SJCRH30 (cell line): ENCODE measurements at regions not wholly inside any gene's neighbourhood (a gene's known extent, or its start where the extent isn't known, plus 50 kb on each side); places are given as distances from the start of the nearest gene placed in this dataset.
"Not testable (repeated sequence)": the region's sequence is repeated elsewhere in the genome, so short reads cannot be mapped to it uniquely, and the experiment has no call there.

ENCODE experiments used
- DNase-seq, 2 experiments: peaks; one replicate each; pipeline ENCODE4 v3.0.0-alpha.2; 2015 to 2020
- H3K27ac ChIP-seq: fragments of 250-450 bp; sonication (Bioruptor Pico); 2 replicates; pipeline ENCODE4 v1.5.1; 2020; ENCODE audit warnings: mild to moderate bottlenecking, moderate library complexity
- H3K27me3 ChIP-seq: fragments of 250-450 bp; sonication (Bioruptor Pico); 2 replicates; pipeline ENCODE4 v1.5.1; 2020; ENCODE audit warnings: mild to moderate bottlenecking, moderate library complexity
- H3K36me3 ChIP-seq: fragments of 250-450 bp; sonication (Bioruptor Pico); 2 replicates; pipeline ENCODE4 v1.5.1; 2020; ENCODE audit warnings: mild to moderate bottlenecking, moderate library complexity
- H3K4me1 ChIP-seq: fragments of 250-450 bp; sonication (Bioruptor Pico); 2 replicates; pipeline ENCODE4 v1.5.1; 2020; ENCODE audit warnings: mild to moderate bottlenecking, moderate library complexity
- H3K4me3 ChIP-seq: fragments of 250-450 bp; sonication (Bioruptor Pico); 2 replicates; pipeline ENCODE4 v1.5.1; 2020; ENCODE audit warnings: mild to moderate bottlenecking, moderate library complexity
- H3K9me3 ChIP-seq: fragments of 250-450 bp; sonication (Bioruptor Pico); replicated peaks from 2 replicates; pipeline ENCODE4 v1.5.1; 2020; ENCODE audit warnings: mild to moderate bottlenecking, moderate library complexity

DNA sequence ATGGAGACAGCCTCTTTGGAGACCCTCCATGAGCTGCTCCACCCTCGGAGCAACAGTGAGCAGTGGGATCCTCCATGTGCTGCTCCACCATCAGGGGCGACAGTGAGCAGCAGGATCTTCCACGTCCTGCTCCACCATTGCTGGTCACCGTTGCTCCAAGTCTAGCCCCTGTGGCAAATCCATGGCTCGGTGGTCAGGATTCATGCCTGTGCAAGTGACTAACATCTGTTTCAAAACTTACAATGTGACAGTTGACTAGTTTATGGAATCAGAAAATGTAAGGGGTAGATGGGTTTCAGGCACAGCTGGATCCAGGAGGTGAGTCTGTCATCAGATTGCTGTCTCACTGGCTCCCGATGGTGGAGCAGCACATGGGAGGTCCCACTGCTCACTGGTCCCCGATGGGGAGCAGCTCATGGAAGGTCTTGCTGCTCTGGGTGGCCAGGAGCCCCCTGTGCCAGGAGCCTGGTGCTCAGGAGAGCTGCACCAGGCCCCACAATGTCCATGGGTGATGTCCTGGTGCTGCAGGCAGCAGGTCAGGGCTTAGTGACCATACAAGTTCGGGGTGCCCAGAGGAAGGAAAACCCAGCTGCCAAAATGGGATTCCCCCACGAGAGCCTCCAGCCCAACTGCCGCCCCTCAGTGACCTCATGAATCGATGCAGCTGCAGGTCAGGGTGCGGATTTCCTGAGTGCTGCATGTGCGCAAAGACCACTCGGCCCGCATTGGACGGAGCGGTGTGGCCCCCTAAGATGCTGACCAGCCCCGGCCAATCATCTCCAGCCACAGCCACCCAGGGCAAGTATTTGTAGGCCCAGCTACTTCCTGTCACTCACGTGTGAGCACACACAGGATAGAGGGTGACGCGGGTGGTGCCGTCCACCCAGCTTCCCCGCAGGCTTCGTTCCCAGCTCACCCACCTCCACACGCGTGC is 116.5 kb upstream of the OTOS start:
- no peak overlapping the region for H3K27ac ChIP-seq
- DNase-seq: no peak
- H3K4me1 ChIP-seq: peaks cover 5% of the 10 kb centered on the region
- no peaks in the 10 kb centered on the region for H3K27me3 ChIP-seq
- no peaks in the 10 kb centered on the region for H3K36me3 ChIP-seq
- no peaks in the 10 kb centered on the region for H3K9me3 ChIP-seq
- no peak overlapping the region for H3K4me3 ChIP-seq

DNA sequence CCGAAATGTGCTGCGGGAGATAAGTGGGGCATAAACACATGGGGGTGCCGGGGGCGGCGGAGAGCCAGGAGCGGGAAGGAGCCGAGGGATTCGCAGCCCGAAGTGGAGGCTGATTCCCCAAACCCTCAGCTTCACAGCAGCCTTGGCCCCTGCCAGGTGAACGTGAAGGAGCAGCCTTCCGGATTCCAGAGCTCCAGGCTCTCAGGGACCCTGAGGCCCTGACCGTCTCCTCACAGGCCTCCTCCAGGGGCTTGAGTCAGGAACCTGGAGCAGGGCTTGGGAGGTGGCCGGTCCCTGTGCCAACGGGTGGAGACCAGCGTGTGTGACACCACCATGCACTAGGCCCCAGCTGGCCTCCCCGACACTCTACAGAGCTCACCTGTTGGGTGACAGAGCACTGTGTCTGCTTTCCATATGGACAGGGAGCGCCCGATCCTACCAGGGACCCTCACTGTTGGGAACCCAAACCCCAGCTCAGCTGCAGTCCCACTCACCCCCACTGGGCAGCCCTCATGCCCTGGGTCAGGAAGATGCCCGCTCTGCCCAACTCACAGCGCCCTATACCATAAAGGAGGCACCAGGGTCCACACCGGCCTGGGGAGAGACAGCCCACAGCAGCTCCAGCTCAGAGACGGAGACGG is 117.6 kb upstream of the OTOS start:
- H3K27me3 ChIP-seq: no peaks in the 10 kb centered on the region
- no peak for DNase-seq
- H3K36me3 ChIP-seq: no peaks in the 10 kb centered on the region
- H3K4me1 ChIP-seq: no peaks in the 10 kb centered on the region; the same call in 1 of the 2 replicates
- no peak overlapping the region for H3K4me3 ChIP-seq
- no peaks in the 10 kb centered on the region for H3K9me3 ChIP-seq
- H3K27ac ChIP-seq: no peak overlapping the region

DNA sequence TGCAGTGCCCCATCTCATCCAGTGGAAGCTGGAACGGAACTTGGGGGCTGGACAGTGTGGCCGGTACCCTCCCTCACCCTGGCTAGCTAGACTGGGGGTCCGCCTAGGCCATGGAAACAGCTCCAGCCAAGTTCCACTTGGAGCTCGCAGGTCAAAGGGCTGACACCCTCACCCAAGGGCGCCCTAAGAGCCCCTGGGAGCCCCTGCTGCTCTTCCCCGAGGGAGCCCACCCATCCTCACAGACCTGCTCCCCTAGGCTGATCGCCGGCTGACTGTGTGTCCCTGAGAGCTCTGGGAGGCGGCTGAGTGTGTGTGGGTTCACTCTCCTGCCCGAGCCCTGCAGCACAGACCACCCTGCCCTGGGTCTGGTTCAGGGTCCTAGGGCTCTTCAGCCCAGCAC is 118.2 kb upstream of the OTOS start:
- no peak overlapping the region for H3K27ac ChIP-seq
- H3K36me3 ChIP-seq: no peaks in the 10 kb centered on the region
- H3K4me1 ChIP-seq: no peaks in the 10 kb centered on the region; the same call in 1 of the 2 replicates
- H3K4me3 ChIP-seq: no peak overlapping the region
- no peaks in the 10 kb centered on the region for H3K27me3 ChIP-seq
- no peak for DNase-seq
- H3K9me3 ChIP-seq: no peaks in the 10 kb centered on the region

DNA sequence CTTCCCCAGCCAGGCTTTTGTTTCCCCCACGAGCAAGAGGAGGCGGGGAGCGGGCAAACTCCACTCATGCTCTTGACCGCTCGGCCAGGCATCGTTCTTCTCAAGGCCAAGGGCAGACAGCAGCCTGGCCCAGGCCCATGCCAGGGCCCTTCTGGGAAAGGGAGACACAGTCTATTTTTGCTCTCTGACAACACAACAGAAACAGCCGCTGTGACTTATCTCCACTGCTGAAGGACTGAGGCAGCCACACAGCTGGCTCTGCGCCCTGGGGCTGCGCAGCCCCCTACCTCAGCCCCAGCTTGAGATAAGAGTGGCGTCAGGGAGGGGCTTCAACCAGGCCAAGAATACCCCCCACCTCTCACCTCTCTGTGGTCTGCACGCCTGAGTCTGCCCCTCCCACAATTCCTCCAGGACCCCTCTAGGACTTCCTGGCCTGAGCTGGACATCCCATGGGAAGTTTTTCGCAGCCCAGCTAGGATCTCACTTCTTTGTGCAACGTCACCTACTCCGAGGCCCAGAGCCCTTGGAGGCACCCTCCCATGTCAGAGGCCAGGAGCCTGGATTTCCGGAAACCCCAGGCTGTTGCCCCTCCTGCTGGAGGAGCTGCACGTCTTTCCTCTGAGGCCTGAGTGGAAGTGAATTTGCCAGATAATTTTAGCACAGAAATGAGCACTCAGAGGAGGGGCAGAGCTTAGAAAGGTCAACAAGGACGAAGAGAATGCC is 118.9 kb upstream of the OTOS start:
- Histone ChIP-seq H3K27ac (no peak overlapping the region), H3K9me3 (no peaks in the 10 kb centered on the region), H3K27me3 (no peaks in the 10 kb centered on the region), H3K4me1 (no peaks in the 10 kb centered on the region; the same call in 1 of the 2 replicates), H3K4me3 (no peak overlapping the region), H3K36me3 (no peaks in the 10 kb centered on the region)
- no peak for DNase-seq

DNA sequence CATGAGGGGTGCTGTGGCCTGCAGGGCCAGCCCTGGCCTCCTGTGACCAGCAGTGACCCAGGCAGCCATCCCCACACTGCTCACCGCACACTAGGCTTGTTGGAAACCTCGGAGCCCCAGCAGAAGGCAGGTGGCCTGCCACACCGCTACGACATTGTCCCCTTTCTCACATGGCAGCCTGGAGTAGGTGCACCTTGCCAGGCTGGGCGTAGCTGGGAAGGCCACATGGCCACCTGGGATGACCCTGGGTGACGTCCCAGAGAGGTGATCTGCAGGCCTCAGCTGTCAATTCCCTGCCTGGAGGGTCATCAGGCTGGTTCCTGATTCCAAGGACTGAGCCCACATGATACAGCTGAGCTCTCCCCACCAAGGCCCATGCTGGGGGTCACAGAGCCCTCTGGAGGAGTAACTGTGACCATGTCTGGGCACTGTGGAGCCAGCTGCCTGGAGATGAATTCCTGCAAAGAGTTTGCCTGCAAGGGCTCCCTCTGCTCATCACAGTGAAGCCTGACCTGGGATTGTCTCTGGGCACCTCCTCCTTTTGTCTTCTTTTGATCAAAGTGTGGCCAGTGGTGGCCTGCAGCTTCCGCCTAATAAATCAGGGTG is 119.6 kb upstream of the OTOS start:
- Histone ChIP-seq H3K9me3 (no peaks in the 10 kb centered on the region; the same call in 1 of the 2 replicates), H3K27me3 (no peaks in the 10 kb centered on the region), H3K4me3 (no peak overlapping the region), H3K4me1 (no peaks in the 10 kb centered on the region; the same call in 1 of the 2 replicates), H3K36me3 (no peaks in the 10 kb centered on the region), H3K27ac (no peak overlapping the region)
- no peak for DNase-seq

DNA sequence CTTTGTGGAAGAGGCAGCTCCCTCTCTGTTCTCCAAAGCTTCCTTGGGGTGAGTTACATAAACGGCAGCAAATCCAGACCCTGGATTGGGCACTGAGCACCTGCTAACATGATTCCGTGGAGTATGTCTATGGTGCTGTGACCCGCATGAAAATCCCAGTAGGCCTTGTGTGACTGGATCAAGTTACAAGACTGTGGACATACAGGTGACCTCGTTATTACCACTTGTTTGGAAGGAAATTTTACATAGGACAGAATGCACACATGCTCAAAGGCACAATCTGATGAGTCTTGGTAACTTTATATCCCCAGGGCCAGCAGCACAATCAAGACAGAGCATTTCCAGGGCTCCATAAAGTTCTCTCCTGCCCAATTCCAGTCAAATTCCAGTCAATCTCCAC is 120.2 kb upstream of the OTOS start:
- Histone ChIP-seq H3K36me3 (no peaks in the 10 kb centered on the region), H3K4me3 (no peak overlapping the region), H3K4me1 (no peaks in the 10 kb centered on the region; the same call in 1 of the 2 replicates), H3K27ac (no peak overlapping the region), H3K9me3 (peaks cover 2% of the 10 kb centered on the region; the same call in 1 of the 2 replicates), H3K27me3 (no peaks in the 10 kb centered on the region)
- DNase-seq: no peak

DNA sequence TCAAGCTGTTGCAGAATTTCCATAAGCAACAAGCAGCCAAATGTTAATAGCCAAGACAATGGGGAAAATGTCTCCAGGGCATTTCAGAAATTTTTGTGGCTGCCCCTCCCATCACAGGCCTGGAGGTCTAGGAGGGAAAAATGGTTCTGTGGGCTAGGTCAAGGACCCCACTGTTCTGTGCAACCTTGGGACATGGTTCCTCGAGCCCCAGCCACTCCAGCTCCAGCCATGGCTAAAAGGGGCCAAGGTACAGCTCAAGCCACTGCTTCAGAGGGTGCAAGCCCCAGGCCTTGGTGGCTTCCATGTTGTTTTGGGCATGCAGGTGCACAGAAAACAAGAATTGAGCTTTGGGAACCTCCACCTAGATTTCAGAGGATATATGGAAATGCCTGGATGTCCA is 122.1 kb upstream of the OTOS start:
- not testable (repeated sequence) for H3K36me3 ChIP-seq, H3K27me3 ChIP-seq, H3K9me3 ChIP-seq, H3K27ac ChIP-seq, H3K4me3 ChIP-seq, H3K4me1 ChIP-seq, DNase-seq

DNA sequence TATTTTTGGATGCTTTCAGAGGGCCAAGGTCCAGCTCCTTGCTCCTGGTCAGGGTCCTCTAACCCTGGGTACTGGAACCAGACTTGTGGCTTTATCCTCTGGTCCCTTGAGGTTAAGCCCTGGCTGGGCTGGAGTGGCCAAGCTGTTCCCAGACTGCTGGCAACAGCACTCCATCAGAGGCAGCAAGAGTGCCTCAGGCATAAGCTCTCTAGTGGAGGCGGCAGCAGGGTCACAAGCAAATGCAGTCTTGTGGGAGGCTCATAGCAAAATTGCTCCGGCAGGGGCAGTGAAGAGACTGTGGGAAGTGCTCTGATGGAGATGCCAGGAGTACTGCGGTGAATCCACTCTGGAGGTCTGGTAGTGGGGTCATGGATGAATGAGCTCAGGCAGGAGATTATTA is 128.9 kb upstream of the OTOS start:
- H3K4me1 ChIP-seq: no peaks in the 10 kb centered on the region
- DNase-seq: no peak

DNA sequence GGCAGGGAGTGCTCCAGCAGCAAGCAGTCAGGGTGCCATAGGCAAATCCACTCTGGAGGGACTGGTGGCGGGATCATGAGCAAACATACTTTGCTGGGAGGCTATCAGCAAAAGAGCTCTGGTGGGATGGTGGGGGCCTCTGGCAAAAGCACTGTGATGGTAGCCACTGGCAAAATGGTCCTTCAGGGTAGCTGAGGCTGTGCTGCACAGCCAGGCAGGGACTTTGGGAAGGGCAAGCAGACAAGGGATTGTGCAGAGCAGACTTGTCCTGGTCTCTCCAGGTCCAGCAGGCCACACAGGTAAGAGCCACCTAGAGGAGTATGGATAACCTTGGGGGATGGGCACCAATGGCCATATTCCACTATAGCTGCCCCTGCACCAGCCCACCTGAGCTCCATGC is 129.4 kb upstream of the OTOS start:
- DNase-seq: no peak
- H3K36me3 ChIP-seq: no peaks in the 10 kb centered on the region
- H3K9me3 ChIP-seq: peaks cover 9% of the 10 kb centered on the region
- no peaks in the 10 kb centered on the region for H3K4me1 ChIP-seq
- H3K4me3 ChIP-seq: no peak overlapping the region
- H3K27me3 ChIP-seq: no peaks in the 10 kb centered on the region
- H3K27ac ChIP-seq: no peak overlapping the region

More for the DNA sequence above, 128.9 kb upstream of the OTOS start:
- H3K4me3 ChIP-seq: no peak overlapping the region
- peaks cover 9% of the 10 kb centered on the region for H3K9me3 ChIP-seq
- no peaks in the 10 kb centered on the region for H3K36me3 ChIP-seq
- no peak overlapping the region for H3K27ac ChIP-seq
- H3K27me3 ChIP-seq: no peaks in the 10 kb centered on the region

DNA sequence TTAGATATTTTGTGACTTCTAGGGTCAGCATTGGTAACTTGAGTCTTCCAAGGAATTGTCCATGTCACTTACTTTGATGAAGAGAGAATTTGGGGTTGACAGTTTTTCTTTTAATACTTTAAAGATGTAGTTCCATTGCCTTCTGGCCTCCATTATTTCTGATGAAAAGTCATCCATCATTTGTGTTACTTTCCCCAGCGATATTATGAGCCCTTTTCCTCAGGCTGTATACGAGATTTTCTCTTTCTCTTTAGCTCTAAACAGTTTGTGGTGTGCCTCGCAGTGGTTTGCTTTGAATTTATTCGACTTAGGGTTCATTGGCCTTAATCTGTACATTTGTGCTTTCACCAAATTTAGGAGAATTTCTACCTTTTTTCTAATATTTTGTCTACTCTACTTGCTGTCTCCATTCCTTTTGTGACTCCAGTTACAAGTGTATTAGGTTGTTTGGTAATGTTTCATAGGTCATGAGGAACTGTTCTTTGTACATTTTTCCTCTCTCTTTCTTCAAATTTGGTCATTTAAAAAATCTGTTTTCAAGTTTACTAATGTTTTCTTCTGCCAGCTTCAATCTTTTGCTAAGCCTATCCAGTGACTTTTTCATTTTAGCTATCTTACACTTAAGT is 131.4 kb upstream of the OTOS start:
- H3K4me3 ChIP-seq: no peak overlapping the region
- no peaks in the 10 kb centered on the region for H3K27me3 ChIP-seq
- no peaks in the 10 kb centered on the region for H3K36me3 ChIP-seq
- no peak overlapping the region for H3K27ac ChIP-seq
- DNase-seq: no peak
- H3K9me3 ChIP-seq: peaks cover 6% of the 10 kb centered on the region
- no peaks in the 10 kb centered on the region for H3K4me1 ChIP-seq

DNA sequence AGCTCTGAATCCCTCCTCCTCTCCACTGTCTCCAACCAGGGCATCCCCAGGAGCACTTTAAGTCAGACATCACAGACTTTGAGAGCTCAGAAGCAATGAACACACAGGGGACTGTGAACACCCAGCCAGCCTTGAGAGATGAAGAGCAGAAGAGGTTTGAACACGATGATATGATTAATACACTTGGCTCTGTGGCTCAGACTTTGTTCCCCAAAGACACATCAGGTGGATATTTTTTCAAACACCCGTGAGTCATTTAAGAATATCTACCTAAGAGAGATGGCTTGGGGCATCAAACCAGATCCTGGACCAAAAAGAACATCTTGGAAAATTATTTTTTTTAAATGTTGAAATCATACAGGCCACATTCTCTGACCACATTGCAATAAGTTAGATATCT is 134.9 kb upstream of the OTOS start:
- no peak for DNase-seq
- Histone ChIP-seq H3K36me3 (0 out of 2 replicates have a peak, but pooled peaks cover 2% of the 10 kb centered on the region), H3K27me3 (no peaks in the 10 kb centered on the region), H3K27ac (no peak overlapping the region), H3K4me1 (no peaks in the 10 kb centered on the region; the same call in 1 of the 2 replicates), H3K9me3 (no peaks in the 10 kb centered on the region), H3K4me3 (no peak overlapping the region)

DNA sequence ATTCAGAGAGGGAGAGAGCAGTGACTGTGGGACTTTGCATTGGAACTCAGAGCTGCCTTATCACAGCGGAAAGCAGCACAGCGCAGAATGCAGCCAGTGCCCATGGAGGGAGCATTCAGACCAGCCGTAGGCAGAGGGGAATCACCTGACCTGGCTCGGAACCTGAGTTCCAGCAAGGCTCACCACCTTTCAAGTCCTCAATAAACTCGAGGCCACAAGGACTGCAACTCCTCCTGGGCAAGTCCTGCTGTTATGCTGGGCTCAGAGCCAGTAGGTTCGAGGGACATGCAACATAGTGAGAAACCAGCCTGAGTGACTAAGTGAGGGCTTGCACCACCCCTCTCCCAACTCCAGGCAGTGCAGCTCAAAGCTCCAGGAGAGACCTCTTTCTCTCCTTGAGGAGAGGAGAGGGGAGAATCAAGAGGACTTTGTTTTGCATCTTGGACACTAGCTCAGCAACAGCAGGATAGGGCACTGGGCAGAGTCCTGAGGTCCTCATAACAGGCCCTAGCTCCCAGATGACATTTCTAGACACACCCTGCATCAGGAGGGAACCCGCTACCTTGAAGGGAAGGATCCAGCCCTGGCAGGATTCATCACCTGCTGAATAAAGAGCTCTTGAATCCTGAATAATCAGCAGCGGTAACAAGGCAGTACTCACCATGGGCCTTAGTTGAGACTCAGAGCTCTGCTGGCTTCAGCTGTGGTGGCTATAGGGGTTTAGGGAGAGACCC is 136.8 kb upstream of the OTOS start:
- H3K27me3 ChIP-seq: no peaks in the 10 kb centered on the region
- H3K9me3 ChIP-seq: no peaks in the 10 kb centered on the region; the same call in 1 of the 2 replicates
- no peak for DNase-seq
- no peak overlapping the region for H3K4me3 ChIP-seq
- H3K27ac ChIP-seq: no peak overlapping the region
- 0 out of 2 replicates have a peak, but pooled peaks cover 2% of the 10 kb centered on the region for H3K36me3 ChIP-seq
- no peaks in the 10 kb centered on the region; the same call in 1 of the 2 replicates for H3K4me1 ChIP-seq

DNA sequence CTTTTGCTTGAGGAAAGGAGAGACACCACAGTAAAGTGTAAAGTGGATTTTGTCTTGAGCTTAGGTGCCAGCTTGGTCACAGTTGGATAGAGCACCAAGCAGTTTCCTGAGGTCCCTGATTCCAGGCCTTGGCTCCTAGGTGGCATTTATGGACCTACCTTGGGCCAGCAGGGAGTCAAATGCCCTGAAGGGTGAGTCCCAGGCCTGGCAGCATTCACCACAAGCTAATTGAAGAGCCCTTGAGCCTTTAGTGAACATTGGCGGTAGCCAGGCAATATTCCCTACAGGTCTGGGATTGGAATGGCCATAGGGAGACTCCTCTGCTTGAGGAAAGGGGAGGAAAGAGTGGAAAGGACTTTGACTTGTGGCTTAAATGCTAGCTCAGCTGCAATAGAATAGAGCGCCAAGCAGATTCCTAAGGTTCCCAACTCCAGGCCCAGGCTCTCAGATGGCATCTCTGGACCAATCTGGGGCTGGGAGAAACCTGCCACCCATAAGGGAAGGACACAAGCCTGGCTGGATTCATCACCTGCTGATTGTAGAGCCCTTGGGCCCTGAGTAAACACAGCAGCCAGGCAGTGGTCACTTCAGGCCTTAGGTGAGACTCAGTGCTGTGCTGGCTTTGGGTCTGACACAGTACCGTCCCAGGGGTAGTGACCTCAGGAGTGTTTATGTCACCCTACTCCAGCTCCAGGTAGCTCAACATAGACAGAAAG is 137.5 kb upstream of the OTOS start:
- Histone ChIP-seq H3K4me1 (no peaks in the 10 kb centered on the region; the same call in 1 of the 2 replicates), H3K4me3 (no peak overlapping the region), H3K27me3 (no peaks in the 10 kb centered on the region), H3K27ac (no peak overlapping the region), H3K9me3 (peaks cover under 1% of the 10 kb centered on the region; the same call in 1 of the 2 replicates), H3K36me3 (0 out of 2 replicates have a peak, but pooled peaks cover 2% of the 10 kb centered on the region)
- DNase-seq: no peak
